ENCODE measurements at regions not wholly inside any gene's neighbourhood (a gene's known extent, or its start where the extent isn't known, plus 50 kb on each side); places are given as distances from the start of the nearest gene placed in this dataset.
A peak's percentile ranks its signal among the peaks of the same experiment; 100 is the strongest.

DNA sequence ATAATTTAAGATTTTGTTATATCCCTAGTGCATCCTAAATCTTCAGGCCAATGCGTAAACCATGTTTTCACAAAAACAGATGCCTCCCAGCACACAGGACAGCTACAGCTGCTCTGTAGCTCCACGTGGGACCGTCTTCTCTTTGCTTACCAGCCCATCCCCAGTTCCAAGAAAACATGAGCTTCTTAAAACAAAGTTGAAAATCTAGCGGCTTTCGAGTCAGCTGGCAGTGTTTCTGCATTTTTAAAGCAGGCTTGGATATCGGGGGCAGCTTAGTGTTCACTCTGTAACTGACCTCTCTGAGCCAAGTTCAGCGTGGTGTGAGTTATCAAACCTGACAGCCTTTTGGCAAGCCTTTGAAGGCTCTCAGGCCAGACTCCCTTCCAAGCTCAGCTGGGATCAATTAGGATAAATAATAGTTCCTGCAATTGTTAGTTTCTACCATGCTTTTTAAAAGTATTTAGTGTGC is 881.5 kb downstream of the LTN1 start:
- H3K27ac ChIP-seq (replicated peaks): peak overlapping the region; percentile 84
- H3K4me1 ChIP-seq: peaks cover 18% of the 10 kb centered on the region
- peak; percentile 67 for DNase-seq
- intact Hi-C loops (cut with micrococcal nuclease): no loop called here
- peaks cover 7% of the 10 kb centered on the region for H3K9me3 ChIP-seq (replicated peaks)
- TF ChIP-seq, protein P1, sequence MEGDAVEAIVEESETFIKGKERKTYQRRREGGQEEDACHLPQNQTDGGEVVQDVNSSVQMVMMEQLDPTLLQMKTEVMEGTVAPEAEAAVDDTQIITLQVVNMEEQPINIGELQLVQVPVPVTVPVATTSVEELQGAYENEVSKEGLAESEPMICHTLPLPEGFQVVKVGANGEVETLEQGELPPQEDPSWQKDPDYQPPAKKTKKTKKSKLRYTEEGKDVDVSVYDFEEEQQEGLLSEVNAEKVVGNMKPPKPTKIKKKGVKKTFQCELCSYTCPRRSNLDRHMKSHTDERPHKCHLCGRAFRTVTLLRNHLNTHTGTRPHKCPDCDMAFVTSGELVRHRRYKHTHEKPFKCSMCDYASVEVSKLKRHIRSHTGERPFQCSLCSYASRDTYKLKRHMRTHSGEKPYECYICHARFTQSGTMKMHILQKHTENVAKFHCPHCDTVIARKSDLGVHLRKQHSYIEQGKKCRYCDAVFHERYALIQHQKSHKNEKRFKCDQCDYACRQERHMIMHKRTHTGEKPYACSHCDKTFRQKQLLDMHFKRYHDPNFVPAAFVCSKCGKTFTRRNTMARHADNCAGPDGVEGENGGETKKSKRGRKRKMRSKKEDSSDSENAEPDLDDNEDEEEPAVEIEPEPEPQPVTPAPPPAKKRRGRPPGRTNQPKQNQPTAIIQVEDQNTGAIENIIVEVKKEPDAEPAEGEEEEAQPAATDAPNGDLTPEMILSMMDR (IDR thresholded peaks at IDR 0.05; ENCODE audit: borderline replicate concordance): no peak
- no peaks in the 10 kb centered on the region for H3K27me3 ChIP-seq (ENCODE audit: low read depth)
- H3K36me3 ChIP-seq: no peaks in the 10 kb centered on the region
- peak overlapping the region; percentile 47 for H3K4me3 ChIP-seq

- TF ChIP-seq, protein P1 (IDR thresholded peaks at IDR 0.05; ENCODE audit: borderline replicate concordance): no peak
- H3K9me3 ChIP-seq (replicated peaks): peaks cover 7% of the 10 kb centered on the region
- no peaks in the 10 kb centered on the region for H3K27me3 ChIP-seq (ENCODE audit: low read depth)
- intact Hi-C loops (cut with micrococcal nuclease): no loop called here
- H3K4me1 ChIP-seq: peaks cover 18% of the 10 kb centered on the region
- peak overlapping the region; percentile 47 for H3K4me3 ChIP-seq
- peak overlapping the region; percentile 84 for H3K27ac ChIP-seq (replicated peaks)
- no peak for DNase-seq
- H3K36me3 ChIP-seq: no peaks in the 10 kb centered on the region
Observed at GRCh38 chr21:28110716-28111115, 882.0 kb downstream of the LTN1 start.

GRCh38 chr21:28110074-28110473 is 882.6 kb downstream of the LTN1 start:
- TF ChIP-seq, protein P1 (IDR thresholded peaks at IDR 0.05; ENCODE audit: borderline replicate concordance): no peak
- H3K27ac ChIP-seq (replicated peaks): peak overlapping the region; percentile 84
- H3K27me3 ChIP-seq (ENCODE audit: low read depth): no peaks in the 10 kb centered on the region
- H3K4me1 ChIP-seq: peaks cover 18% of the 10 kb centered on the region
- no peak overlapping the region for H3K4me3 ChIP-seq
- intact Hi-C loops (cut with micrococcal nuclease): no loop called here
- DNase-seq: no peak
- peaks cover 7% of the 10 kb centered on the region for H3K9me3 ChIP-seq (replicated peaks)
- no peaks in the 10 kb centered on the region for H3K36me3 ChIP-seq

- no peak overlapping the region for H3K27ac ChIP-seq (replicated peaks)
- intact Hi-C loops (cut with micrococcal nuclease): no loop called here
- DNase-seq: no peak
- H3K36me3 ChIP-seq: no peaks in the 10 kb centered on the region
- H3K4me1 ChIP-seq: peaks cover 25% of the 10 kb centered on the region
- no peak overlapping the region for H3K4me3 ChIP-seq
- TF ChIP-seq, protein P1 (IDR thresholded peaks at IDR 0.05; ENCODE audit: borderline replicate concordance): no peak
- H3K9me3 ChIP-seq (replicated peaks): peaks cover 7% of the 10 kb centered on the region
- H3K27me3 ChIP-seq (ENCODE audit: low read depth): no peaks in the 10 kb centered on the region
Observed at GRCh38 chr21:28106370-28106890, 886.2 kb downstream of the LTN1 start.

DNA sequence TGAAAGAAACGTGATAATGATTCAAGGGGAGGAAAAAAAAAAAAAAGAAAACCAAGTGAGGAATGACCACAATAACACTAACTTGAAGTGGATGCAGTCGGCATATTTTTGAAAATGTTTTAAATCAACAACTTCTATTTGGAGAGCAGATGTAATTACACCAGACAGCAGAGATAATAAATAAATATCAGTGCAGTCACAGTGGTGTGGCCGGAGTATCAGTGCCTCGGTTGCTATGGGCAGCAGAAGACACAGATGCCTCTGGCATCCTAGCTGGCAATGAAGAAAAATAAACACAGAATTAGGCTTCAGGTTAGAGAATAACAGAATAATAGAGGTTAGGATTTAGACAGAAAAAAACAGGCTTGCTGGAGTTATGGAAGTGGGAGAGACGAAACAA is 888.3 kb downstream of the LTN1 start:
- no peak for DNase-seq
- intact Hi-C loops (cut with micrococcal nuclease): no loop called here
- Histone ChIP-seq H3K36me3 (no peaks in the 10 kb centered on the region), H3K27ac (replicated peaks) (peak overlapping the region; percentile 20), H3K9me3 (replicated peaks) (no peaks in the 10 kb centered on the region), H3K4me3 (no peak overlapping the region), H3K27me3 (ENCODE audit: low read depth) (no peaks in the 10 kb centered on the region), H3K4me1 (peaks cover 28% of the 10 kb centered on the region)
- TF ChIP-seq, protein P1 (IDR thresholded peaks at IDR 0.05; ENCODE audit: borderline replicate concordance): no peak

All from left ventricle myocardium inferior (tissue), 1 donor.